ENCODE measurements at regions not wholly inside any gene's neighbourhood (a gene's known extent, or its start where the extent isn't known, plus 50 kb on each side); places are given as distances from the start of the nearest gene placed in this dataset.
A peak's percentile ranks its signal among the peaks of the same experiment; 100 is the strongest.

DNA sequence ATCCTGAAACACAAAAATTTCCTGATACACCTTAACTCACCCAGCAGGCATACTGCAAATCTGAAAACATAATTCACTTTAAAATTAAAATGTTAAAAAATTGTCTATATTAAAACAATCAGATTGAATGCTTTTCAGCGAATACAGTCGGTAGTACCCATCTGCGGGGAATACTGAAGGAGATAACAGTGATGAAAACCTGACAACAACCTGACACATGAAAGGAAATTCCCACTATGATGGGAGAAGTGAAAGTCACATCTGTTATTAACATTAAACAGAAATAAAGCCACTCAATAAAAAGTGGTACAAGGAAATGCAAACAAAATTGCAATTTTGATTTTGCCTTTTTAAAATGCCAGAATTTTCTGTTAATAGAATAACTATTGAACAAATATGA, 448.0 kb upstream of the SEMA3A start:
- Histone ChIP-seq H3K27me3 (no peaks in the 10 kb centered on the region), H3K4me1 (ENCODE audit: insufficient read depth) (no peaks in the 10 kb centered on the region), H3K9me3 (no peaks in the 10 kb centered on the region), H3K4me3 (no peak overlapping the region), H3K27ac (no peak overlapping the region), H3K36me3 (no peaks in the 10 kb centered on the region)
- intact Hi-C loops (cut with DNase I), result no loop called here
- DNase-seq, result no peak
- 66 to 84% (median 73%) methylated on average over 3 of the region's 3 CpGs for WGBS, 3 donors
- TF ChIP-seq POLR2A (IDR thresholded peaks at IDR 0.05), result no peak
- TF ChIP-seq, protein P1, sequence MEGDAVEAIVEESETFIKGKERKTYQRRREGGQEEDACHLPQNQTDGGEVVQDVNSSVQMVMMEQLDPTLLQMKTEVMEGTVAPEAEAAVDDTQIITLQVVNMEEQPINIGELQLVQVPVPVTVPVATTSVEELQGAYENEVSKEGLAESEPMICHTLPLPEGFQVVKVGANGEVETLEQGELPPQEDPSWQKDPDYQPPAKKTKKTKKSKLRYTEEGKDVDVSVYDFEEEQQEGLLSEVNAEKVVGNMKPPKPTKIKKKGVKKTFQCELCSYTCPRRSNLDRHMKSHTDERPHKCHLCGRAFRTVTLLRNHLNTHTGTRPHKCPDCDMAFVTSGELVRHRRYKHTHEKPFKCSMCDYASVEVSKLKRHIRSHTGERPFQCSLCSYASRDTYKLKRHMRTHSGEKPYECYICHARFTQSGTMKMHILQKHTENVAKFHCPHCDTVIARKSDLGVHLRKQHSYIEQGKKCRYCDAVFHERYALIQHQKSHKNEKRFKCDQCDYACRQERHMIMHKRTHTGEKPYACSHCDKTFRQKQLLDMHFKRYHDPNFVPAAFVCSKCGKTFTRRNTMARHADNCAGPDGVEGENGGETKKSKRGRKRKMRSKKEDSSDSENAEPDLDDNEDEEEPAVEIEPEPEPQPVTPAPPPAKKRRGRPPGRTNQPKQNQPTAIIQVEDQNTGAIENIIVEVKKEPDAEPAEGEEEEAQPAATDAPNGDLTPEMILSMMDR (IDR thresholded peaks at IDR 0.05), result no peak
- TF ChIP-seq EP300 (IDR thresholded peaks at IDR 0.05), result no peak

DNA sequence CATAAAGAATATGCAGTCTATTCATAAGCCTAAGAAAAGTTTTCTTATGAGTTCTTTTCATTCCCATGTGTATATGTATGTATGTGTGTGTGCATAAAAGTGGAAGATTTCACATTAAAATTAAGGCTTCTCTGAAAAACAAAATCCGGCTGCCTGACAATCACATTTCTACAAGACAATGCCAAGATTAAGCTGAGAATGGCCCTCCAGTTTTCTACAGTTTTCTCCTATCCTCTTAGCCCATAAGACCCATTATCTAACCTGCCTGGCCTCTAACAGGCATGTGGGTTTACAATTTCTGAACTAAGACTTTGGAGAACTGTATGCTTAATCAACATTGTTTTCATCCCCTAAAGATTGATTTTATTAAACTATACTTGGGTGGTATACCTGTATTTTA, 446.0 kb upstream of the SEMA3A start:
- Histone ChIP-seq H3K4me1 (ENCODE audit: insufficient read depth) (no peaks in the 10 kb centered on the region), H3K27ac (no peak overlapping the region), H3K27me3 (no peaks in the 10 kb centered on the region), H3K9me3 (no peaks in the 10 kb centered on the region), H3K36me3 (no peaks in the 10 kb centered on the region), H3K4me3 (no peak overlapping the region)
- no peak for TF ChIP-seq POLR2A (IDR thresholded peaks at IDR 0.05)
- TF ChIP-seq, protein P1 (IDR thresholded peaks at IDR 0.05), result no peak
- TF ChIP-seq EP300 (IDR thresholded peaks at IDR 0.05), result no peak
- WGBS, 3 donors, result 84 to 95% (median 94%) methylated on average over 1 of the region's 1 CpG
- DNase-seq, result no peak
- intact Hi-C loops (cut with DNase I), result no loop called here

DNA sequence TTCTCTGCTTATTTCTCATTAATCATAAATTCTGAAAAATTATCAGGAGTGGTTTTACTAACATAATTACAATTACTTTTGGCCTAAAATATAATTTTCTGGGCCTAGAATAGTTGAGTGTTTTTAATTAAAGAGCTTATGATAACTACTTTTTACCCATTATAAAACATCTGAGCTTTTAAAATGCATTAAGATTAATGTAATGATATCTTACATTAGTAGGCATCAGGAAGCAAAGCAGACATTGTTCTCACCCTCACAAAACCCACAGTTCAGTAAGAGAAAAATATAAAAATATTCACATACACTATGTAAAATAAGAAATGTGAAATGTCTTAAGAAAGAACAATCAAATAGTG, 443.7 kb upstream of the SEMA3A start:
- TF ChIP-seq POLR2A (IDR thresholded peaks at IDR 0.05) (no peak), EP300 (IDR thresholded peaks at IDR 0.05) (no peak)
- TF ChIP-seq, protein P1 (IDR thresholded peaks at IDR 0.05), result no peak
- no peak for DNase-seq
- Histone ChIP-seq H3K4me3 (no peak overlapping the region), H3K9me3 (no peaks in the 10 kb centered on the region), H3K36me3 (no peaks in the 10 kb centered on the region), H3K27me3 (no peaks in the 10 kb centered on the region), H3K4me1 (ENCODE audit: insufficient read depth) (no peaks in the 10 kb centered on the region), H3K27ac (no peak overlapping the region)
- intact Hi-C loops (cut with DNase I), result no loop called here

DNA sequence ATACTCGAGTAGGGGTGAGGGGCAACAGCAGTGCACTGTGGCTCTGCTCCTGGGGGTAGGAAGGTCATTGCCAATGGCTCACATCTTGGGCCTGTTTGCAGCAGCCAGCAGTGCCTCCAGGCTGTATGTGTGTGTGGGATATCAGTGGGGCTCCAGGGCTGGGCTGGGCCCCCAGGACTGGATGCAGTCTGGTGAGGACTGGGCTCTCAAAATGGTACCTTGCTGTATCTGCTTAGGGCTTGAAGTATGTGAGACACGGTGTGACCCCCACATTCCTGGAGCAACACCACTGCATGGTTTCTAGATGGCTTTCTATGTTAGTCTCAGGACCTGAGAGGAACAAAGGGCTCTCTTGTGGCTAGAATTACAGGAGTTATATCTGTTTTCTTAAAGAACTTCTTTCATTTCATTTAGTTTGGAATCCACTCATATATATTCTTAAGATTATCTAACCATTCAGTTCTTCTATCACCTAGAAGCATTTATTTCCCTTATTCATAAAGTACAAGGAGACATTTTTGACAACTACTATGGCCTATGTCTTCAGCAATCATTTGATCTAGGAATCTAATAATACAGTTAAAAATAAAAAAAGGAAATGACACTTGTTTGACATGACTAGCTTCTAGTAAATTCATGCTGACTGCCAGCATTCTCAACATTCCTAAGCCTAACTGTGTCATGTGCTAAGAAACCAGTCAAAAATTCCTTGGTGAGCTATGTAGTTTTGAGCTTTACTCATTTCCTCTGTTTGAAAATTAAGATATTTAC, 443.2 kb upstream of the SEMA3A start:
- Histone ChIP-seq H3K36me3 (no peaks in the 10 kb centered on the region), H3K9me3 (no peaks in the 10 kb centered on the region), H3K27ac (no peak overlapping the region), H3K4me1 (ENCODE audit: insufficient read depth) (no peaks in the 10 kb centered on the region), H3K27me3 (no peaks in the 10 kb centered on the region), H3K4me3 (no peak overlapping the region)
- intact Hi-C loops (cut with DNase I), result no loop called here
- peak in 1 of 5 donors; percentile 6 for DNase-seq
- 69 to 89% (median 79%) methylated on average over 2 of the region's 2 CpGs for WGBS, 3 donors
- TF ChIP-seq POLR2A (IDR thresholded peaks at IDR 0.05) (no peak), EP300 (IDR thresholded peaks at IDR 0.05) (no peak)
- TF ChIP-seq, protein P1 (IDR thresholded peaks at IDR 0.05), result no peak

All from ovary (tissue), 7 donors.